GM18508 (cell line): ENCODE measurements at regions not wholly inside any gene's neighbourhood (a gene's known extent, or its start where the extent isn't known, plus 50 kb on each side); places are given as distances from the start of the nearest gene placed in this dataset.

Source experiments
- ATAC-seq: cut with Tn5 transposase; IDR thresholded peaks from one replicate; pipeline ENCODE4 v1.9.1; 2021; ENCODE audit warnings: moderate number of reproducible peaks; ENCODE audit not compliant: insufficient read depth, unreplicated experiment

GRCh38 chr2:20538308-20539132 lies 91.6 kb downstream of the RHOB start:
- ATAC-seq = no peak

GRCh38 chr2:20539133-20539719 lies 92.4 kb downstream of the RHOB start:
- no peak for ATAC-seq

GRCh38 chr2:20539776-20540586 lies 93.1 kb downstream of the RHOB start:
- ATAC-seq = no peak

- ATAC-seq = no peak
These were observed 93.9 kb downstream of the RHOB start for GRCh38 chr2:20540587-20541293.

- ATAC-seq = no peak
These were observed 94.4 kb downstream of the RHOB start for GRCh38 chr2:20541294-20541640.

DNA sequence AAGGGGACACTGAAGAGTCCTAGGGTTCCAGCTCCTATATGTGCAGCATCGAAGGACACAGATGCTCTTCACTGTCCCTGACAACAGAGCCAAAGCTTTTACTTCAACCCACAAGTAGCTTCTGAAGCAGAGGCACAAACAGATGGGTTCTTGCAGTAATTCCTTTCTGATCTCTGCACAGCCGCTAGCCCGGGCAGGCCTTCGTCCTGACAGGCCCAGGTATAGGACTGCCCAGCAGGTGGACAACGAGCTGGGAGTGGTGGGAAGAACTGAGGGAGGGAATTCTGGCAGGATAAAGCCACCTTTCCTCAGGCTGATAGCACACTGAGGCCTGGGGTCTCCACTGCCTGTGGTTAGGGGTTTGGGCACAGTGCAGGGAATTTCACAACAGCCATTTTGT lies 94.8 kb downstream of the RHOB start:
- no peak for ATAC-seq

- ATAC-seq = no peak
These were observed 95.4 kb downstream of the RHOB start for GRCh38 chr2:20542269-20542668.

- no peak for ATAC-seq
These were observed 96.0 kb downstream of the RHOB start for GRCh38 chr2:20542746-20543468.

DNA sequence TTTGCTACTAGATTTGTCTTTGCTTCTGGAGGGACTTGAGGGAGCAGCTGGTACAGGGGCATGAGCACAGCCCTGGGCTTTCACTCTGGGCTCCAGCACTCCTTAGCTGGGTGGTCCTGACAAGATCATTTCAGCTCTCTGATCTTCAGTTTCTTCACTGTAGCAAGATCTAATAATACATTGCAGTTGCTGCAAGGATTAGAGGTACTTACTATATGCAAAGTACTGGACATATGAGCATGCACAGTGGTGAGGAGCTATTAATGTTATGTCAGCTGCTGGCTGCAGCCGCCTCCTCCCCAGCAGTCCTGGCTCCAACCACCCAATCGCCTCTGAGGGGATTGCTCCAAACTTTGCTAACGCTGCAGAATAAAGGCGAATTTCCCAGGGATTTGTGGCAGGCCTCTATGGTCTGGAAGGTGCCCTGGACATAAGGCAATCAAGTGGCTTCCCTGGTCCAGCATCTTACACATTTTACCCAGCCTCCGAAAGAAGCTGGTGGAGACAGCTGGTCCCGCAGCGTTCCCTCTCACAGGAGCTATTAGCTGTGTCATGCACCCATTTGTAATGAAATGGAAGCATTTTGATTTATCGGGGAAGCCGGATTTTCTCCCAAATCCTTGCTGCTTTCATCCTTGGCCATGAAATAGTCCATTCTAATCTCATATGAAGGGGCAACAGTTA lies 96.7 kb downstream of the RHOB start:
- ATAC-seq = no peak

DNA sequence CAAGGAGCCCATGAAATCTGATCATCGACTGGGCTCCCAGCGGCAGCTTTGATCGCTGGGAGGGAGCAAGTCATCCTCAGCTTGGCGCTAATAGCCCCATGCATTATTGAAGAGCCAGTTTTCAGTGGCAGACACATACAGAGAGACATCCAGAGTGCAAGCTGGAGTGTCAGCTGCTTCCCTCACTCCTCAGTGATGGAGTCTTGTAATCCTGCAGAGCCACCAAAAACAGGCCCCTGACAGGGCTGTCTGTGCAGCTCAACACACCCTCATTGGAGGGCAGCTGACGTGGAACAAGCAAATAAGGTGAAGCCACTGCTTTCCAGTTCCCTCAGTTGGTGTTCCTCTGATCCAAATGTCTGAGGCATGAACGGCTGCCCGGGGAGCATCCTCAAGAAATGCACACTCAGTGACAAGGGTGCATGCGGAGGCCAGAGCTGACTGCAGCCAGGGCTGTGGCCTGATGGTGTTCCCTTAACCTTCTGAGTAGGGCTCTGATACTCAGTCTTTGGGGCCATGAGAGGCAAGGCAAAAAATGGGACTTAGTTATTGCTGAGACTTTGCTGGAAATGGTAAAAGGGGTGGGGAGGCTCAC lies 97.4 kb downstream of the RHOB start:
- ATAC-seq = no peak

GRCh38 chr2:20549144-20549543 lies 101.8 kb downstream of the HS1BP3 start:
- no peak for ATAC-seq

- ATAC-seq = no peak
These were observed 101.1 kb downstream of the HS1BP3 start for GRCh38 chr2:20549691-20550348.

DNA sequence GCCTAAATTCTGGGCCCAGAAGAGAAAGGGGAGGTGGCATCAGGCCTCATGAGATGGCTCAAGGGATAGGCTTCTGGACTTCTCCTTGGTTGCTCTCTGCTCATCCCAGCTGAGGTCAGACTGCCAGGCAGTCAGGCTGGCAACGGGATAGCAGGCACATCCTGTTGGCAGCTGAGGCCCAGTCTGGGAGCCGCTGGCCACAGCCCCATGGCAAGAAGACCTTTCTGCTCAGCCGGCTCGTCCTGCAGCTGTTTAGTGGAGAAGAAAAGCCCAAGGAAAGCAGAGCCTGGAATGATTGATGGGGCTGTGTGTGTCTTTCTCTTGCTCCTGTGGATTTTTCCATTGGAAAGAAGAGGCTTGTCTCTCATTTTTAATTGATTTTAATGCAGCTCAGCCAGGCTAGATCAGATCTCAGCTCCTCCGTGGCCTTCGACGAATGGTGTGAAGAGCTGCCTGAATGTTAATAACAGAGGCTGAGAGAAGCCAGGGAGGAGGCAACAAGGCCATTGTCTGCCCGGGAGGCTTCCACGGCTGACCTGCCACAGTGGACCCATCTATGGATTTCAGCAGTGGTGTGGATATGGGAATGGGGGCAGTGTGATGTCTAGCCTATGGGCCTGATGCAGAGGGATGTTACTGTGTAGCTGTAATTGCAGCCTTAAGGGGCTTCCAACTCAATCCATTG lies 99.5 kb downstream of the HS1BP3 start:
- no peak for ATAC-seq

DNA sequence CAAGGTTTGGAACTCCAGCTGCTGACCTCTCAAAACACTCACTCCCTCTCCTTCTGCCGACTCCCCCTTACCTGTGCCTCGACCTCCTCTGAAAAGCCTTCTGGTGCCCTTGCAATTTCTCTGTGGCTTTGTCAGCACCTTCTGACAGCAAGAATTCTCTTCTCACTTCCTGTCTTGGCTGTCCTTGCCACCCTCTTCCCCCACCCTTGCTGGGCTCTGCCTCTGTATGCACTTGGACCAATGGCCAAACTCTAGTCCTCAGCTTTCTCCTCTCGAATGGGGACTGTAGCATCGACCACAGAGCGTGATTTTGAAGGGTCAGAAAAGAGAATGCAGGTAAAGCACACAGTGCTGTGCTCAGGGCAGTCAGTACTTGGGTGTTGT lies 99.0 kb downstream of the HS1BP3 start:
- no peak for ATAC-seq

DNA sequence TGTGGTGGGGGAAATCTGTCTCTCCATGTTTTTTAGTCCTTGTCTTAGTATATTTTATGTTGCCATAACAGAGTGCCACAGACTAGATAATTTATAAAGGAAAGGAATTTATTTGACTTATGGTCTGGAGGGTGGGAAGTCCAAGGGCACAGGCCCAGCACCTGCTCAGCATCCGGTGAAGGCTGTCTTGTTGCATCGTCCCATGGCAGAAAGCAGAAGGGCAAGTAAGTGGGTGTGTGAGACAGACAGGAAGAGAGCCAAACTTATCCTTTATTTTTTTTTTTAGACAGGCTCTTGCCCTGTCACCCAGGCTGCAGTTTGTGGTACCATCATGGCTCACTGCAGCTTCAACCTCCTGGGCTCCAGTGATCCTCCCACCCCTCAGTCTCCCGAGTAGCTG lies 98.1 kb downstream of the HS1BP3 start:
- no peak for ATAC-seq

DNA sequence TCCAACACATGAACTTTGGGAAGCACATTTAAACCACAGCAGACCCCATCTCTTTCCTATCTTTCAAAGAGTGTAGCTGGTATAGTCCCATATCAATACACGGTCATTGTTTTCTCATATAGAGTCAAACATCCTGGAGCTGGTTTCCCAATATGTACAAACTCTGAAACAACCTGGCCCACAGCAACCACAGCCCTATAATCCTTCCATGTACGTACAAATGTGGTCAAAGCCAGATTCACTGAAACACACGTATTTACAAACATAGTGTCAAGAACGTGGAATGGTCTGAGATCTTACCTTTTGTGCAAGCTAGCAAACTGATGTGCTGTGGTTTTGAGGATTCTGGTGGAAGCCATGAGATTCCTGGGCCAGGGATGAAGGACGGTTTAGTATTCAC lies 97.3 kb downstream of the HS1BP3 start:
- ATAC-seq = no peak

GRCh38 chr2:20555954-20556353 lies 94.9 kb downstream of the HS1BP3 start:
- ATAC-seq = no peak

- ATAC-seq = no peak
These were observed 94.1 kb downstream of the HS1BP3 start for GRCh38 chr2:20556756-20557155.
